GM23338 (cell line): ENCODE measurements at regions not wholly inside any gene's neighbourhood (a gene's known extent, or its start where the extent isn't known, plus 50 kb on each side); places are given as distances from the start of the nearest gene placed in this dataset.

ENCODE experiments used
- ATAC-seq: fragments of 200-7000 bp; cut with Tn5 transposase; 3 replicates; pipeline ENCODE4 v1.9.1; 2020
- DNase-seq: peaks from one replicate; pipeline ENCODE4 v3.0.0-alpha.2; 2015; ENCODE audit warnings: low spot score
- H2AFZ ChIP-seq: fragments of 200-600 bp; sonication (generic); 2 replicates; pipeline ENCODE4 v1.8.0; 2016; ENCODE audit warnings: antibody characterized with exemption, mild to moderate bottlenecking, moderate library complexity
- H3F3A ChIP-seq: fragments of 200-600 bp; sonication (generic); replicated peaks from 2 replicates; pipeline ENCODE4 v1.8.0; 2017; ENCODE audit warnings: antibody characterized with exemption, mixed run types, low read depth
- H3K27ac ChIP-seq: fragments of 200-600 bp; sonication (generic); 2 replicates; pipeline ENCODE4 v1.6.1; 2016; ENCODE audit warnings: low read depth
- H3K27me3 ChIP-seq: fragments of 200-600 bp; sonication (generic); 2 replicates; pipeline ENCODE4 v1.8.0; 2016; ENCODE audit warnings: mild to moderate bottlenecking, mixed run types, moderate library complexity; ENCODE audit not compliant: insufficient read depth
- H3K36me3 ChIP-seq: fragments of 200-600 bp; sonication (generic); 2 replicates; pipeline ENCODE4 v1.8.0; 2016; ENCODE audit warnings: mild to moderate bottlenecking; ENCODE audit not compliant: insufficient read depth
- H3K4me1 ChIP-seq: fragments of 200-600 bp; sonication (generic); 2 replicates; pipeline ENCODE4 v1.8.0; 2016; ENCODE audit warnings: mild to moderate bottlenecking, moderate library complexity; ENCODE audit not compliant: insufficient read depth
- H3K4me2 ChIP-seq: fragments of 200-600 bp; sonication (generic); 2 replicates; pipeline ENCODE4 v1.7.1; 2017; ENCODE audit warnings: mixed run types
- H3K4me3 ChIP-seq: fragments of 200-600 bp; sonication (generic); 2 replicates; pipeline ENCODE4 v1.6.1; 2016; ENCODE audit warnings: mixed run types
- H3K79me2 ChIP-seq: fragments of 200-600 bp; sonication (generic); replicated peaks from 2 replicates; pipeline ENCODE4 v1.8.0; 2017; ENCODE audit warnings: mild to moderate bottlenecking; ENCODE audit not compliant: insufficient read depth
- H3K9me2 ChIP-seq: fragments of 200-600 bp; sonication (generic); 2 replicates; pipeline ENCODE4 v1.8.0; 2017; ENCODE audit not compliant: insufficient read depth
- H4K20me1 ChIP-seq: fragments of 200-600 bp; sonication (generic); replicated peaks from 2 replicates; pipeline ENCODE4 v1.8.0; 2017; ENCODE audit warnings: mild to moderate bottlenecking; ENCODE audit not compliant: insufficient read depth
- H3K27ac Mint-ChIP-seq: 2 replicates; pipeline ENCODE4 v1.8.0; 2020; ENCODE audit warnings: inconsistent platforms, mild to moderate bottlenecking, moderate library complexity, mixed read lengths
- H3K27me3 Mint-ChIP-seq: 3 replicates; pipeline ENCODE4 v1.8.0; 2022; ENCODE audit warnings: low read depth, mild to moderate bottlenecking, moderate library complexity, mixed read lengths, inconsistent platforms; ENCODE audit not compliant: insufficient read depth, poor library complexity
- H3K36me3 Mint-ChIP-seq: 3 replicates; pipeline ENCODE4 v1.8.0; 2021; ENCODE audit warnings: low read depth, mild to moderate bottlenecking, inconsistent platforms, moderate library complexity, mixed read lengths
- H3K4me1 Mint-ChIP-seq: 3 replicates; pipeline ENCODE4 v1.8.0; 2020; ENCODE audit warnings: mild to moderate bottlenecking, inconsistent platforms, mixed read lengths
- H3K4me3 Mint-ChIP-seq: 3 replicates; pipeline ENCODE4 v1.8.0; 2021; ENCODE audit warnings: moderate library complexity, mild to moderate bottlenecking, inconsistent platforms, mixed read lengths
- H3K9me3 Mint-ChIP-seq: 3 replicates; pipeline ENCODE4 v1.8.0; 2020; ENCODE audit warnings: moderate library complexity, mild to moderate bottlenecking, inconsistent platforms, mixed read lengths
- CREB1 ChIP-seq: fragments of 250-450 bp; sonication (Bioruptor Pico); IDR thresholded peaks from 2 replicates; pipeline ENCODE4 v1.5.0; 2020; ENCODE audit warnings: low read depth, mild to moderate bottlenecking, moderate library complexity
- CTCF ChIP-seq, 2 experiments: fragments of 200-600 bp in 1 of 2; sonication (generic) in 1 of 2; conservative IDR thresholded peaks; 2 replicates each; pipeline versions ENCODE4 v1.5.1 to v1.6.1; 2016 to 2017; ENCODE audit warnings: antibody characterized with exemption in 2 of 2, low read depth in 2 of 2, mild to moderate bottlenecking in 2 of 2, moderate library complexity in 1 of 2
- EZH2 ChIP-seq: fragments of 200-600 bp; sonication (generic); IDR thresholded peaks from one replicate; pipeline ENCODE4 v1.8.0; 2017; ENCODE audit warnings: antibody characterized with exemption, mild to moderate bottlenecking, low read depth; ENCODE audit not compliant: unreplicated experiment
- EZH2phosphoT487 ChIP-seq: fragments of 200-600 bp; sonication (generic); IDR thresholded peaks from one replicate; pipeline ENCODE4 v1.8.1; 2018; ENCODE audit warnings: antibody characterized with exemption; ENCODE audit not compliant: unreplicated experiment
- JUNB ChIP-seq: IDR thresholded peaks from one replicate; pipeline ENCODE4 v1.6.1; 2016; ENCODE audit warnings: antibody characterized with exemption; ENCODE audit not compliant: unreplicated experiment
- NANOG ChIP-seq: IDR thresholded peaks from 2 replicates; pipeline ENCODE4 v1.6.1; 2016; ENCODE audit warnings: antibody characterized with exemption, borderline replicate concordance
- TF ChIP-seq, protein P1 (sequence below): IDR thresholded peaks from 2 replicates; pipeline ENCODE4 v1.6.1; 2016; ENCODE audit warnings: antibody characterized with exemption
- TF ChIP-seq, protein P2 (sequence below): IDR thresholded peaks from one replicate; pipeline ENCODE4 v1.6.1; 2018; ENCODE audit warnings: antibody characterized with exemption; ENCODE audit not compliant: unreplicated experiment

DNA sequence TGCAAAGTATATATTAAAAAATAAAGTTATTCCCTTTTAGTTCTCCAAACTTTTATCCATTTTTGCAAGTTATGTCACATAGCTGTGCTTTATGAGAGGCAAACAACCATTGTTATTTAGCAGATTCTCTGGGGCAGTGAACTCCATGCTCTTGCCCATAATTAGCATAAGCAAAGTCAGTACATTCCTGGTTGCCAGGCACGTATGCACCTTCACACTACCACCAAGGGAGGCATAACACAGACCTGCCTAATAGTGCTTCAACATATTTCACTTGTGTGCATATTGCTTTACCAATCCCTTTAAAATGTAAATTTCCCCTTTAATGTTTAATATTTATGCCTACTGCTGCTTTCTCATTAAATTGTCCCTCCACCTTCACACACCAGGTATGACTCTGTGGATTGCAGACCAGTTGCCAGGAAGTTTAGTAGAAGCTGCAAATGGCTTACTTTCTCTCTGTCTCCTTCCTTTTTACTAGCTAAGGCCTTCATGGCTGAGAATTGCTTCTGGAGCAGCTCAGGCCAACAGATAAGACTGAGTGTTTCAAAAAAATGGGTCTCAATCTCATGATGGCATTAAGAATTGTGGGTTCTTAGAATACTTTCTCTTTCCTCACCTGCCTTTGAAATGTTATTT, 388.2 kb downstream of the PRR16 start:
- Mint-ChIP-seq H3K27ac (no peak overlapping the region; the same call in 1 of the 2 replicates), H3K27me3 (peaks cover 7% of the 10 kb centered on the region), H3K4me3 (peak overlapping the region; percentile 6; the same call in 2 of the 3 replicates), H3K4me1 (peaks cover 41% of the 10 kb centered on the region), H3K36me3 (peaks cover 2% of the 10 kb centered on the region; the same call in 2 of the 3 replicates), H3K9me3 (no peaks in the 10 kb centered on the region)
- H3K4me3 ChIP-seq, result no peak overlapping the region
- DNase-seq (peak; percentile 78), ATAC-seq (peak; percentile 98)
- peaks cover 15% of the 10 kb centered on the region; the same call in 1 of the 2 replicates for H3K27me3 ChIP-seq
- 0 out of 2 replicates have a peak, but pooled peaks cover 3% of the 10 kb centered on the region for H3F3A ChIP-seq
- H4K20me1 ChIP-seq, result no peaks in the 10 kb centered on the region
- H3K36me3 ChIP-seq, result no peaks in the 10 kb centered on the region
- no peak for TF ChIP-seq CREB1
- TF ChIP-seq, protein P1, sequence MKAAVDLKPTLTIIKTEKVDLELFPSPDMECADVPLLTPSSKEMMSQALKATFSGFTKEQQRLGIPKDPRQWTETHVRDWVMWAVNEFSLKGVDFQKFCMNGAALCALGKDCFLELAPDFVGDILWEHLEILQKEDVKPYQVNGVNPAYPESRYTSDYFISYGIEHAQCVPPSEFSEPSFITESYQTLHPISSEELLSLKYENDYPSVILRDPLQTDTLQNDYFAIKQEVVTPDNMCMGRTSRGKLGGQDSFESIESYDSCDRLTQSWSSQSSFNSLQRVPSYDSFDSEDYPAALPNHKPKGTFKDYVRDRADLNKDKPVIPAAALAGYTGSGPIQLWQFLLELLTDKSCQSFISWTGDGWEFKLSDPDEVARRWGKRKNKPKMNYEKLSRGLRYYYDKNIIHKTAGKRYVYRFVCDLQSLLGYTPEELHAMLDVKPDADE, result no peak
- TF ChIP-seq NANOG, result 0 out of 2 replicates have a peak, but pooled peaks have one; percentile 22
- no peak overlapping the region for H2AFZ ChIP-seq
- H3K9me2 ChIP-seq, result peaks cover 9% of the 10 kb centered on the region; the same call in 1 of the 2 replicates
- peak overlapping the region; percentile 22 for H3K4me2 ChIP-seq
- no peaks in the 10 kb centered on the region for H3K79me2 ChIP-seq
- peak overlapping the region; percentile 41 for H3K27ac ChIP-seq
- H3K4me1 ChIP-seq, result peaks cover 54% of the 10 kb centered on the region

DNA sequence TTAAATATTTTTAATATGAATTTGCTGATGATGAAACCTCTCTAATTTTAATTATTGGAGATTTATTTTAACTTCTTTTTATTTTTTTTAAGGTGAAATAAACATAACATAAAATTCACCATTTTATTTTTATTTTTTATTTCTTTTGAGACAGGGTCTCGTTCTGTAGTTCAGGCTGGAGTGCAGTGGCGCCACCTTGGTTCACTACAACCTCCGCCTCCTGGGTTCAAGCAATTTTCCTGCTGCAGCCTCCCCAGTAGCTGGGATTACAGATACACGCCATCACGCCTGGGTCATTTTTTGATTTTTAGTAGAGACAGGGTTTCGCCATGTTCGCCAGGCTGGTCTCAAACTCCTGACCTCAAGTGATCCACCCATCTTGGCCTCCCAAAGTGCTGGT, 402.9 kb downstream of the PRR16 start:
- peak overlapping the region; percentile 16 for H3K27ac Mint-ChIP-seq
- Histone ChIP-seq H3K4me2 (peak overlapping the region; percentile 25), H3K36me3 (no peaks in the 10 kb centered on the region), H3K4me1 (peaks cover 20% of the 10 kb centered on the region), H3K4me3 (no peak overlapping the region), H3K9me2 (no peaks in the 10 kb centered on the region), H3K27ac (0 out of 2 replicates have a peak overlapping the region, but pooled peaks have one; percentile 3), H4K20me1 (no peaks in the 10 kb centered on the region), H3F3A (no peaks in the 10 kb centered on the region), H3K27me3 (no peaks in the 10 kb centered on the region), H3K79me2 (no peaks in the 10 kb centered on the region), H2AFZ (peak overlapping the region; percentile 30; the same call in 1 of the 2 replicates)
- no peaks in the 10 kb centered on the region for H3K9me3 Mint-ChIP-seq
- no peak overlapping the region for H3K4me3 Mint-ChIP-seq
- H3K4me1 Mint-ChIP-seq, result peaks cover 20% of the 10 kb centered on the region
- ATAC-seq, result no peak
- no peaks in the 10 kb centered on the region for H3K27me3 Mint-ChIP-seq
- peak; percentile 45 for DNase-seq
- TF ChIP-seq CTCF (conservative IDR thresholded peaks at IDR 0.05; ENCODE audit: low read depth in 2 of 2) (peak; percentile 56 to 67), CREB1 (no peak), EZH2phosphoT487 (no peak), JUNB (no peak)
- no peaks in the 10 kb centered on the region for H3K36me3 Mint-ChIP-seq

DNA sequence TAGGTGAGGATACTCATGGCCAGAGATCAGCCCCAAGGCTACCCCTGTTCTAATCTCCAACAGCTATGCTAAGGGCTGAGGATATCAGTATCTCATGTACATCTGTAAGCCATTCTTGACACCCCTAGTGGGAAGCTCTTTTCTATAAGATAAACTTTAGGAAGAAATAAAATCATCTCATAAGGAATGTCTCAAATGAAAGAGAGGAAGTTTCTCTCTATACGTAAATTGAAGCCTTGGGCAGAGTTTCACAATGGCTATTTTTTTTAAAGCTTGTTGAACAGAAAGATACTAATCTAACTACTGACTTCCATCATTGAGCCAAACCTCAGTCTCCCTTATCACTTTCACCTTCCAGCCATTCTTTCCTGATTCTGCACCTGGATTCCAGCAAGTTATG, 405.7 kb downstream of the PRR16 start:
- Mint-ChIP-seq H3K27me3 (no peaks in the 10 kb centered on the region), H3K36me3 (no peaks in the 10 kb centered on the region), H3K9me3 (no peaks in the 10 kb centered on the region), H3K27ac (no peak overlapping the region), H3K4me1 (peaks cover 17% of the 10 kb centered on the region), H3K4me3 (no peak overlapping the region)
- Histone ChIP-seq H3K4me1 (peaks cover 20% of the 10 kb centered on the region), H3F3A (no peaks in the 10 kb centered on the region), H3K4me3 (no peak overlapping the region), H3K36me3 (no peaks in the 10 kb centered on the region), H3K27ac (no peak overlapping the region), H3K79me2 (no peaks in the 10 kb centered on the region), H4K20me1 (no peaks in the 10 kb centered on the region), H3K27me3 (no peaks in the 10 kb centered on the region), H3K4me2 (no peak overlapping the region), H3K9me2 (no peaks in the 10 kb centered on the region), H2AFZ (no peak overlapping the region)
- ATAC-seq (no peak), DNase-seq (no peak)
- TF ChIP-seq, protein P2, sequence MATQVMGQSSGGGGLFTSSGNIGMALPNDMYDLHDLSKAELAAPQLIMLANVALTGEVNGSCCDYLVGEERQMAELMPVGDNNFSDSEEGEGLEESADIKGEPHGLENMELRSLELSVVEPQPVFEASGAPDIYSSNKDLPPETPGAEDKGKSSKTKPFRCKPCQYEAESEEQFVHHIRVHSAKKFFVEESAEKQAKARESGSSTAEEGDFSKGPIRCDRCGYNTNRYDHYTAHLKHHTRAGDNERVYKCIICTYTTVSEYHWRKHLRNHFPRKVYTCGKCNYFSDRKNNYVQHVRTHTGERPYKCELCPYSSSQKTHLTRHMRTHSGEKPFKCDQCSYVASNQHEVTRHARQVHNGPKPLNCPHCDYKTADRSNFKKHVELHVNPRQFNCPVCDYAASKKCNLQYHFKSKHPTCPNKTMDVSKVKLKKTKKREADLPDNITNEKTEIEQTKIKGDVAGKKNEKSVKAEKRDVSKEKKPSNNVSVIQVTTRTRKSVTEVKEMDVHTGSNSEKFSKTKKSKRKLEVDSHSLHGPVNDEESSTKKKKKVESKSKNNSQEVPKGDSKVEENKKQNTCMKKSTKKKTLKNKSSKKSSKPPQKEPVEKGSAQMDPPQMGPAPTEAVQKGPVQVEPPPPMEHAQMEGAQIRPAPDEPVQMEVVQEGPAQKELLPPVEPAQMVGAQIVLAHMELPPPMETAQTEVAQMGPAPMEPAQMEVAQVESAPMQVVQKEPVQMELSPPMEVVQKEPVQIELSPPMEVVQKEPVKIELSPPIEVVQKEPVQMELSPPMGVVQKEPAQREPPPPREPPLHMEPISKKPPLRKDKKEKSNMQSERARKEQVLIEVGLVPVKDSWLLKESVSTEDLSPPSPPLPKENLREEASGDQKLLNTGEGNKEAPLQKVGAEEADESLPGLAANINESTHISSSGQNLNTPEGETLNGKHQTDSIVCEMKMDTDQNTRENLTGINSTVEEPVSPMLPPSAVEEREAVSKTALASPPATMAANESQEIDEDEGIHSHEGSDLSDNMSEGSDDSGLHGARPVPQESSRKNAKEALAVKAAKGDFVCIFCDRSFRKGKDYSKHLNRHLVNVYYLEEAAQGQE, result no peak
- TF ChIP-seq JUNB (no peak), CTCF (conservative IDR thresholded peaks at IDR 0.05; ENCODE audit: low read depth in 2 of 2) (no peak), EZH2 (no peak)
